GM21786 (cell line): ENCODE measurements at regions not wholly inside any gene's neighbourhood (a gene's known extent, or its start where the extent isn't known, plus 50 kb on each side); places are given as distances from the start of the nearest gene placed in this dataset.

Experiments used
- ATAC-seq: cut with Tn5 transposase; IDR thresholded peaks from one replicate; pipeline ENCODE4 v1.9.1; 2021; ENCODE audit not compliant: unreplicated experiment

GRCh38 chr4:108236264-108236663 lies 67.5 kb upstream of the LEF1 start:
- no peak for ATAC-seq

- ATAC-seq, result no peak
These were observed 59.2 kb upstream of the LEF1 start for GRCh38 chr4:108227923-108228322.

GRCh38 chr4:108224611-108225053 lies 55.9 kb upstream of the LEF1 start:
- ATAC-seq, result no peak

- ATAC-seq, result no peak
These were observed 54.6 kb upstream of the LEF1 start for GRCh38 chr4:108223313-108223712.

- no peak for ATAC-seq
These were observed 51.3 kb upstream of the LEF1 start for GRCh38 chr4:108219998-108220397.
